WI38 (cell line): ENCODE measurements at regions not wholly inside any gene's neighbourhood (a gene's known extent, or its start where the extent isn't known, plus 50 kb on each side); places are given as distances from the start of the nearest gene placed in this dataset.

Experiments used
- H3K4me3 ChIP-seq: 2 replicates; pipeline ENCODE4 v1.5.1; 2011; ENCODE audit warnings: low read depth, mild to moderate bottlenecking, control low read depth, low read length
- CTCF ChIP-seq: IDR thresholded peaks from 2 replicates; pipeline ENCODE4 v1.5.1; 2012; ENCODE audit warnings: low read depth, mild to moderate bottlenecking, control low read depth, low read length

GRCh38 chr2:234823196-234823876 lies 128.5 kb upstream of the SH3BP4 start:
- no peak for TF ChIP-seq CTCF

GRCh38 chr2:234821946-234822475 lies 129.8 kb upstream of the SH3BP4 start:
- TF ChIP-seq CTCF = no peak
- H3K4me3 ChIP-seq = no peak overlapping the region

More at GRCh38 chr2:234823196-234823876, 128.5 kb upstream of the SH3BP4 start:
- no peak overlapping the region for H3K4me3 ChIP-seq

- H3K4me3 ChIP-seq = no peak overlapping the region
- no peak for TF ChIP-seq CTCF
Observed at GRCh38 chr2:234818937-234819336, 132.9 kb upstream of the SH3BP4 start.

GRCh38 chr2:234816491-234816890 lies 135.3 kb upstream of the SH3BP4 start:
- H3K4me3 ChIP-seq = no peak overlapping the region
- TF ChIP-seq CTCF = no peak

GRCh38 chr2:234816056-234816455 lies 135.8 kb upstream of the SH3BP4 start:
- H3K4me3 ChIP-seq = no peak overlapping the region
- TF ChIP-seq CTCF = no peak

GRCh38 chr2:234814374-234814773 lies 137.4 kb upstream of the SH3BP4 start:
- TF ChIP-seq CTCF = no peak

GRCh38 chr2:234812851-234813250 lies 139.0 kb upstream of the SH3BP4 start:
- H3K4me3 ChIP-seq = no peak overlapping the region
- TF ChIP-seq CTCF = no peak

More at GRCh38 chr2:234814374-234814773, 137.4 kb upstream of the SH3BP4 start:
- H3K4me3 ChIP-seq = no peak overlapping the region
